ENCODE measurements at regions not wholly inside any gene's neighbourhood (a gene's known extent, or its start where the extent isn't known, plus 50 kb on each side); places are given as distances from the start of the nearest gene placed in this dataset.

- no peak overlapping the region for H3K4me3 Mint-ChIP-seq
- no peak overlapping the region for H3K27ac Mint-ChIP-seq
- Histone ChIP-seq H3K27ac (ENCODE audit: low read depth in 1 of 2, low read length in 2 of 2) (no peak overlapping the region), H3K36me3 (replicated peaks in 1 of 2; ENCODE audit: control insufficient read depth in 1 of 2, insufficient read depth in 2 of 2, low read length in 2 of 2) (no peaks in the 10 kb centered on the region), H3K9me3 (replicated peaks in 1 of 2; ENCODE audit: control insufficient read depth in 1 of 2, insufficient read depth in 1 of 2, low read length in 2 of 2) (peaks cover 0 to 3% of the 10 kb centered on the region in 2 donors), H2AFZ (ENCODE audit: insufficient read depth, low read depth, low read length, poor library complexity, severe bottlenecking) (no peak overlapping the region), H3K27me3 (ENCODE audit: control insufficient read depth in 2 of 2, insufficient read depth in 2 of 2, low read length in 2 of 2) (no peaks in the 10 kb centered on the region), H4K20me1 (ENCODE audit: insufficient read depth, low read length) (no peaks in the 10 kb centered on the region), H3K4me1 (ENCODE audit: control insufficient read depth in 1 of 2, insufficient read depth in 2 of 2, low read length in 2 of 2) (no peaks in the 10 kb centered on the region), H3K4me3 (replicated peaks in 1 of 3; ENCODE audit: low read depth in 2 of 3, low read length in 3 of 3) (no peak overlapping the region), H3K9ac (ENCODE audit: insufficient read depth, low read length, poor library complexity, severe bottlenecking) (no peak overlapping the region), H3K79me2 (ENCODE audit: insufficient read depth, low read length) (no peaks in the 10 kb centered on the region), H3K4me2 (replicated peaks; ENCODE audit: extremely low read depth, low read length, poor library complexity, severe bottlenecking) (no peak overlapping the region)
- no peaks in the 10 kb centered on the region for H3K27me3 Mint-ChIP-seq (ENCODE audit: low read depth in 3 of 3)
- no peaks in the 10 kb centered on the region for H3K4me1 Mint-ChIP-seq
- H3K36me3 Mint-ChIP-seq, result no peaks in the 10 kb centered on the region
- TF ChIP-seq CTCF (IDR thresholded peaks at IDR 0.05), result no peak
- DNase-seq, result no peak
- WGBS (ENCODE audit: insufficient coverage), result no CpG with 5 or more reads among the region's 1 CpG
- peaks cover 0 to 7% (median 4%) of the 10 kb centered on the region in 7 donors for H3K9me3 Mint-ChIP-seq
- intact Hi-C loops (cut with micrococcal nuclease), result no loop called here
These were observed 564.2 kb downstream of the TMTC2 start for GRCh38 chr12:83250866-83251265.

GRCh38 chr12:83245156-83245555 lies 558.5 kb downstream of the TMTC2 start:
- Histone ChIP-seq H3K36me3 (replicated peaks in 1 of 2; ENCODE audit: control insufficient read depth in 1 of 2, insufficient read depth in 2 of 2, low read length in 2 of 2) (no peaks in the 10 kb centered on the region), H3K27me3 (ENCODE audit: control insufficient read depth in 2 of 2, insufficient read depth in 2 of 2, low read length in 2 of 2) (no peaks in the 10 kb centered on the region), H3K9me3 (replicated peaks in 1 of 2; ENCODE audit: control insufficient read depth in 1 of 2, insufficient read depth in 1 of 2, low read length in 2 of 2) (peaks cover 0 to 3% of the 10 kb centered on the region in 2 donors), H3K4me3 (replicated peaks in 1 of 3; ENCODE audit: low read depth in 2 of 3, low read length in 3 of 3) (no peak overlapping the region), H3K9ac (ENCODE audit: insufficient read depth, low read length, poor library complexity, severe bottlenecking) (no peak overlapping the region), H3K27ac (ENCODE audit: low read depth in 1 of 2, low read length in 2 of 2) (no peak overlapping the region), H4K20me1 (ENCODE audit: insufficient read depth, low read length) (no peaks in the 10 kb centered on the region), H3K4me1 (ENCODE audit: control insufficient read depth in 1 of 2, insufficient read depth in 2 of 2, low read length in 2 of 2) (no peaks in the 10 kb centered on the region), H3K4me2 (replicated peaks; ENCODE audit: extremely low read depth, low read length, poor library complexity, severe bottlenecking) (no peak overlapping the region), H3K79me2 (ENCODE audit: insufficient read depth, low read length) (no peaks in the 10 kb centered on the region), H2AFZ (ENCODE audit: insufficient read depth, low read depth, low read length, poor library complexity, severe bottlenecking) (no peak overlapping the region)
- intact Hi-C loops (cut with micrococcal nuclease), result no loop called here
- Mint-ChIP-seq H3K4me1 (no peaks in the 10 kb centered on the region), H3K27ac (peak overlapping the region in 1 of 7 donors; percentile 7), H3K9me3 (peaks cover 0 to 7% (median 5%) of the 10 kb centered on the region in 7 donors), H3K36me3 (no peaks in the 10 kb centered on the region), H3K4me3 (no peak overlapping the region), H3K27me3 (ENCODE audit: low read depth in 3 of 3) (peaks cover 0 to 2% (median 1%) of the 10 kb centered on the region in 3 donors)
- no peak for TF ChIP-seq CTCF (IDR thresholded peaks at IDR 0.05)
- 100% methylated on average over 2 of the region's 3 CpGs for WGBS (ENCODE audit: insufficient coverage)
- DNase-seq, result no peak

Measured in CD14-positive monocyte (primary cell).